ENCODE measurements at regions not wholly inside any gene's neighbourhood (a gene's known extent, or its start where the extent isn't known, plus 50 kb on each side); places are given as distances from the start of the nearest gene placed in this dataset.
A peak's percentile ranks its signal among the peaks of the same experiment; 100 is the strongest.

GRCh38 chr13:59330764-59331163, 833.0 kb downstream of the DIAPH3 start:
- no CpG with 5 or more reads among the region's 1 CpG for WGBS (ENCODE audit: insufficient coverage)
- H3K27me3 ChIP-seq (ENCODE audit: control insufficient read depth, insufficient read depth, low read length), result no peaks in the 10 kb centered on the region

GRCh38 chr13:59332966-59333365, 830.8 kb downstream of the DIAPH3 start:
- no peaks in the 10 kb centered on the region for H3K4me1 ChIP-seq (ENCODE audit: control insufficient read depth, insufficient read depth, low read length)
- WGBS (ENCODE audit: insufficient coverage), result 100% methylated on average over 2 of the region's 3 CpGs
- DNase-seq (ENCODE audit: low read depth in 4 of 6, low spot score in 6 of 6), result no peak
- no peaks in the 10 kb centered on the region for H3K36me3 ChIP-seq (ENCODE audit: control insufficient read depth, insufficient read depth, low read length)
- H3K27me3 ChIP-seq (ENCODE audit: control insufficient read depth, insufficient read depth, low read length), result no peaks in the 10 kb centered on the region
- no peaks in the 10 kb centered on the region for H3K9me3 ChIP-seq (ENCODE audit: control insufficient read depth, insufficient read depth, low read length)
- H3K4me3 ChIP-seq (ENCODE audit: low read depth, low read length), result no peak overlapping the region
- H3K27ac ChIP-seq (ENCODE audit: low read depth, low read length), result no peak overlapping the region

More at GRCh38 chr13:59330764-59331163, 833.0 kb downstream of the DIAPH3 start:
- no peak overlapping the region for H3K27ac ChIP-seq (ENCODE audit: low read depth, low read length)
- H3K36me3 ChIP-seq (ENCODE audit: control insufficient read depth, insufficient read depth, low read length), result no peaks in the 10 kb centered on the region
- peak in 2 of 6 donors; percentile 48 to 59 for DNase-seq (ENCODE audit: low read depth in 4 of 6, low spot score in 6 of 6)
- H3K4me1 ChIP-seq (ENCODE audit: control insufficient read depth, insufficient read depth, low read length), result no peaks in the 10 kb centered on the region
- no peaks in the 10 kb centered on the region for H3K9me3 ChIP-seq (ENCODE audit: control insufficient read depth, insufficient read depth, low read length)
- no peak overlapping the region for H3K4me3 ChIP-seq (ENCODE audit: low read depth, low read length)

GRCh38 chr13:59337070-59337469, 826.7 kb downstream of the DIAPH3 start:
- Histone ChIP-seq H3K36me3 (ENCODE audit: control insufficient read depth, insufficient read depth, low read length) (no peaks in the 10 kb centered on the region), H3K9me3 (ENCODE audit: control insufficient read depth, insufficient read depth, low read length) (no peaks in the 10 kb centered on the region), H3K27ac (ENCODE audit: low read depth, low read length) (no peak overlapping the region), H3K4me3 (ENCODE audit: low read depth, low read length) (no peak overlapping the region), H3K27me3 (ENCODE audit: control insufficient read depth, insufficient read depth, low read length) (no peaks in the 10 kb centered on the region), H3K4me1 (ENCODE audit: control insufficient read depth, insufficient read depth, low read length) (no peaks in the 10 kb centered on the region)
- DNase-seq (ENCODE audit: low read depth in 4 of 6, low spot score in 6 of 6), result no peak
- 100% methylated on average over 1 of the region's 4 CpGs for WGBS (ENCODE audit: insufficient coverage)

- H3K27ac ChIP-seq (ENCODE audit: low read depth, low read length), result no peak overlapping the region
- no CpG with 5 or more reads among the region's 5 CpGs for whole genome bisulfite sequencing (ENCODE audit: insufficient coverage)
Measured at GRCh38 chr13:59340151-59340550, 823.6 kb downstream of the DIAPH3 start.

GRCh38 chr13:59340581-59340980, 823.1 kb downstream of the DIAPH3 start:
- Histone ChIP-seq H3K4me1 (ENCODE audit: control insufficient read depth, insufficient read depth, low read length) (no peaks in the 10 kb centered on the region), H3K9me3 (ENCODE audit: control insufficient read depth, insufficient read depth, low read length) (no peaks in the 10 kb centered on the region), H3K27ac (ENCODE audit: low read depth, low read length) (no peak overlapping the region), H3K4me3 (ENCODE audit: low read depth, low read length) (no peak overlapping the region), H3K27me3 (ENCODE audit: control insufficient read depth, insufficient read depth, low read length) (no peaks in the 10 kb centered on the region), H3K36me3 (ENCODE audit: control insufficient read depth, insufficient read depth, low read length) (no peaks in the 10 kb centered on the region)
- 46% methylated on average over 2 of the region's 3 CpGs for WGBS (ENCODE audit: insufficient coverage)
- DNase-seq (ENCODE audit: low read depth in 4 of 6, low spot score in 6 of 6), result no peak

More at GRCh38 chr13:59340151-59340550, 823.6 kb downstream of the DIAPH3 start:
- Histone ChIP-seq H3K36me3 (ENCODE audit: control insufficient read depth, insufficient read depth, low read length) (no peaks in the 10 kb centered on the region), H3K27me3 (ENCODE audit: control insufficient read depth, insufficient read depth, low read length) (no peaks in the 10 kb centered on the region), H3K4me1 (ENCODE audit: control insufficient read depth, insufficient read depth, low read length) (no peaks in the 10 kb centered on the region), H3K9me3 (ENCODE audit: control insufficient read depth, insufficient read depth, low read length) (no peaks in the 10 kb centered on the region), H3K4me3 (ENCODE audit: low read depth, low read length) (no peak overlapping the region)
- DNase-seq (ENCODE audit: low read depth in 4 of 6, low spot score in 6 of 6), result no peak

- no CpG with 5 or more reads among the region's 5 CpGs for WGBS (ENCODE audit: insufficient coverage)
- Histone ChIP-seq H3K27me3 (ENCODE audit: control insufficient read depth, insufficient read depth, low read length) (no peaks in the 10 kb centered on the region), H3K27ac (ENCODE audit: low read depth, low read length) (no peak overlapping the region), H3K9me3 (ENCODE audit: control insufficient read depth, insufficient read depth, low read length) (no peaks in the 10 kb centered on the region), H3K36me3 (ENCODE audit: control insufficient read depth, insufficient read depth, low read length) (no peaks in the 10 kb centered on the region), H3K4me1 (ENCODE audit: control insufficient read depth, insufficient read depth, low read length) (no peaks in the 10 kb centered on the region), H3K4me3 (ENCODE audit: low read depth, low read length) (no peak overlapping the region)
- no peak for DNase-seq (ENCODE audit: low read depth in 4 of 6, low spot score in 6 of 6)
Measured at GRCh38 chr13:59342400-59342799, 821.3 kb downstream of the DIAPH3 start.

- no peak overlapping the region for H3K4me3 ChIP-seq (ENCODE audit: low read depth, low read length)
- no peak for DNase-seq (ENCODE audit: low read depth in 4 of 6, low spot score in 6 of 6)
- no peaks in the 10 kb centered on the region for H3K27me3 ChIP-seq (ENCODE audit: control insufficient read depth, insufficient read depth, low read length)
- H3K9me3 ChIP-seq (ENCODE audit: control insufficient read depth, insufficient read depth, low read length), result no peaks in the 10 kb centered on the region
- no peaks in the 10 kb centered on the region for H3K36me3 ChIP-seq (ENCODE audit: control insufficient read depth, insufficient read depth, low read length)
- H3K27ac ChIP-seq (ENCODE audit: low read depth, low read length), result no peak overlapping the region
- WGBS (ENCODE audit: insufficient coverage), result no CpG with 5 or more reads among the region's 3 CpGs
- H3K4me1 ChIP-seq (ENCODE audit: control insufficient read depth, insufficient read depth, low read length), result no peaks in the 10 kb centered on the region
Measured at GRCh38 chr13:59343132-59343531, 820.6 kb downstream of the DIAPH3 start.

- no peaks in the 10 kb centered on the region for H3K27me3 ChIP-seq (ENCODE audit: control insufficient read depth, insufficient read depth, low read length)
- H3K9me3 ChIP-seq (ENCODE audit: control insufficient read depth, insufficient read depth, low read length), result no peaks in the 10 kb centered on the region
- no peak overlapping the region for H3K4me3 ChIP-seq (ENCODE audit: low read depth, low read length)
- 95% methylated on average over 5 of the region's 8 CpGs for WGBS (ENCODE audit: insufficient coverage)
- no peak overlapping the region for H3K27ac ChIP-seq (ENCODE audit: low read depth, low read length)
- no peaks in the 10 kb centered on the region for H3K4me1 ChIP-seq (ENCODE audit: control insufficient read depth, insufficient read depth, low read length)
- no peak for DNase-seq (ENCODE audit: low read depth in 4 of 6, low spot score in 6 of 6)
- no peaks in the 10 kb centered on the region for H3K36me3 ChIP-seq (ENCODE audit: control insufficient read depth, insufficient read depth, low read length)
Measured at GRCh38 chr13:59343993-59344822, 819.5 kb downstream of the DIAPH3 start.

- H3K9me3 ChIP-seq (ENCODE audit: control insufficient read depth, insufficient read depth, low read length), result no peaks in the 10 kb centered on the region
- no peaks in the 10 kb centered on the region for H3K4me1 ChIP-seq (ENCODE audit: control insufficient read depth, insufficient read depth, low read length)
- DNase-seq (ENCODE audit: low read depth in 4 of 6, low spot score in 6 of 6), result peak in 1 of 6 donors; percentile 41
- no peak overlapping the region for H3K27ac ChIP-seq (ENCODE audit: low read depth, low read length)
- H3K27me3 ChIP-seq (ENCODE audit: control insufficient read depth, insufficient read depth, low read length), result no peaks in the 10 kb centered on the region
- WGBS (ENCODE audit: insufficient coverage), result 29% methylated on average over 2 of the region's 2 CpGs
- H3K4me3 ChIP-seq (ENCODE audit: low read depth, low read length), result no peak overlapping the region
- H3K36me3 ChIP-seq (ENCODE audit: control insufficient read depth, insufficient read depth, low read length), result no peaks in the 10 kb centered on the region
Measured at GRCh38 chr13:59345311-59345710, 818.4 kb downstream of the DIAPH3 start.

Data from spinal cord (tissue), 9 donors.